Muscle of arm (tissue), 1 donor: ENCODE measurements at regions not wholly inside any gene's neighbourhood (a gene's known extent, or its start where the extent isn't known, plus 50 kb on each side); places are given as distances from the start of the nearest gene placed in this dataset.

Experiments used
- DNase-seq: peaks from one replicate; pipeline ENCODE4 v3.0.0-alpha.2; 2013

DNA sequence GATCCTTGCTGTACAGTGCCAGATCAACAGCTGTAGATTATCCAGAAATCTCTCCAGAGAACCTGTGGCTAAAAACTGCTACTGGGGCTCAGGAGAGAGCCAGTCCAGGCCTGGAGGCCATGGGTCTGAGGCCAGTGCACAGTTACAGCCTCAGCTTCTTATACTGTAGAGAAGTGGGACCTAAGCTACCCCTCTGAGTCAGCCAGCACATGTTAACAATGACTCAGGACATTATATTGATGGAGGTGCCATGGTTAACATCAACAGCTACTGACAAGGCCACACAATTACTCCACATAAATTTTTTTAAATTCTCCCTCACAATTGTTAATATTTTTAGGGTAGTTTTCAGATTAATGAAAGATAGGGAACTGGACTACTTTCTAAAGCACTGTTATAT, 138.5 kb downstream of the RBM26 start:
- DNase-seq: no peak

DNA sequence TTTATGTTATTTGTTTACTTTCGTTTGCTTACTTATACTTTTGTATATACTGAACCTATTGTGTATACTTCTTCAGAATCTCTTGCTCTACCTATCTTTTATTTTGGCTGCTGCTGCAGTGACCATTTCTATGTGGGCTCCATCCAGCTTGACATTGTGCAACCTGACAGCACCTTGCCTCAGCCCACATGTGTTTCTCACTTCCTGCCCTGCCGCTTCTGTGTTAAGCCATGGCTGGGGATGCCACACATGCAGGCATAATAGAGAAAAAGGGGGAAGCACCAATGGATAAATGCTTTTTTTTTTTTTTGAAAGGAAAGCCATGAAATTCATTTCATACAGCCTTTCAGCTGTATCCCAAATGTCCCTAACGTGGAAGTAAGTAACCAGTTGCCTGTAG, 147.6 kb downstream of the RBM26 start:
- DNase-seq: no peak

DNA sequence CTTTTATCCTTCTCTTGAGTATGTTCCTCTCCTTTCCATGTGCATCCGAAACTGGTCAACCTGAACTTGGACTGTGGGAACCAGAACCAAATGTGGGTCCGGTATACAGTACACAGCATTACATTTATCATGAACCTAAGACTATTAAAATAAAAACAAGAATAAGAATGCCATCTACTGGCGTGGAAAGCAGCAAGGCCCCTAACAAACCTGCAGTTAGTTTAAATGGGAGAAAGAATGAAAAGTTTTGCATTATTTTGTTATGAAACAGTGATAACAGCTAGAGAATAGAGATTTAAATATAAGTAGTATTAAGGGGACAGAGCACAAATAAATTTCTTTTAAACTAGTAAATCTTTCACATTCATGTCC, 159.5 kb downstream of the RBM26 start:
- DNase-seq: no peak

DNA sequence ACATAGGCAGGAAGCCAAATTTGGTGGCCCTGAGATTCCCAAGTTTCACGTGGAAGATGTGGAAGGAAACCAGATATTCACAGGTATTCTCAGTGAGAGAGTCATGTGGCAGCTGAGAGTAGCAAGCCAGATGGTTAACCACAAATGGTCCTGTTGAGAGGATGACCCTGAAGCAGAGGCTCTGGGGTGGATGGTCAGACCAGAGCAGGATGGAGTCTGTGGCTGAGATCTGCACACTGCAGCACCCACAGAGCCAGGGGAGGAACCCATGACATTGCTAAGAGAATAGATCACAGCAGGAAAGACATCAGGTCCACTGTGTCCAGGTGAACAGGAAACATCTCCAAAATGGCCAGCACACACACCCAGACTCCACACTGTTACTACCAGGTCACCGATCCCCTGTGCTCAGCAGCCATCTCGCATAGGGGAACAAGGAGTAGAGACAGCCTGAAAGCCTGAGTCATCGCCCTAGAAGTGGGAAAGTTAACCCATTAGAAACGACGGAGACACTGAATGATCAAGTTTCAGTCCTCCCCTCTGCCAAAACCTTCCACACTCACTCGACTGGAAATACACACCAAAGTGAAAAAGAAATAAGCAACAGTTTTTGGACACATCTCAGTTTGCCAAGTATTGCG, 160.0 kb downstream of the RBM26 start:
- DNase-seq: no peak

DNA sequence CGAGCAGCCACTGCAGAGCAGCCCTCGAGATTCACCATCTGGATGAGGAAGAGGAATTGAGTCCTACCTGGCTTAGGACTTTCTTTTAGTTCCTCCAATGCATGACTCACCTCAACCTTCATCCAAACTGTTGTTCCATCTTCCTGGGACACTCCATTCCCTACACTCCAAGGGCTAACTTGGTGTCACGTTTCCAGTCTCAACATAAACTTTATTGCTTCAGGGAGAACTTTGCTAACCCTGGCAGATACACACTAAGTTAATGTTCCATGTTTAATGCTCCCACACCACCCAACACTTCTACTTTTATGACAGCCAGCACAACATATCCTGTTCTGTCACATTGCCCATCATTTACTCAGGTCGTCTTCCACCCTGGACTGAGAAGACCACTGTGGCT, 164.4 kb downstream of the RBM26 start:
- DNase-seq: no peak

DNA sequence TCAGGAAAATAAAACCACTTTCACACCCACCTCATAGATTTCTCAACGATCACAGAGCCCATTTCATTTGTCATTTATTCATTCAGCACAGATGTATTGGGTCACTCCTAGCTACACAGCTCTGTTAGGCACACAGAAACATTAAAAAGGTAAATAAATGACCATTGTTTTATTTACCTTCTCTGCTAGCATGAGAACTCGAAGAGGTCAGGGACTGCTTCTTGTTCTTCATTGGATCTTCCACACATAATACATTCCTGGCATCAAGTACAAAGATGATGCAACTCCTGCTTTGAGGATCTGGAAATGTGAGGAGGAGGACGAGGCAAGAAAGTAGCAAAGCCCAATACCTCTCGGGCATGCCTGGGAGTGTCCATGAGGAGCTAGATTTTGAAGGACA, 168.1 kb downstream of the RBM26 start:
- DNase-seq: no peak

DNA sequence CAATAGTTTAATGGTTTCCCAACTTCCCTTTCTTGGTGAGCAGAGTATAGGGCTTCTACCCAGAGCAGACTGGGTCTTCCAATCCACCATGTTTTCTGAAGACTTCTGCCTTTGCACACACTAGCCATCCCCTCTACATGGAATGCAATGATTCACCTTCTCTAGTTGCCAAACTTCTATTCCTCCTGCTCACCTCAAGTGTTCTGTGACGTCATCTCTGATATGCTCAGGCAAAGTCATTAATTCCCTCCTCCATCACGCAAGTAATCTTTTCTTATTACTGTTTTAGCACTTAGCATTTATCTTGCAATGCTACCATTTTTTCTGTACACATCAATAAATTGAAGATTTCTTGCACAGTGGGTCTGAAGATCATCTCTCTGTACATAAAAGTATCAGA, 174.2 kb downstream of the RBM26 start:
- no peak for DNase-seq

DNA sequence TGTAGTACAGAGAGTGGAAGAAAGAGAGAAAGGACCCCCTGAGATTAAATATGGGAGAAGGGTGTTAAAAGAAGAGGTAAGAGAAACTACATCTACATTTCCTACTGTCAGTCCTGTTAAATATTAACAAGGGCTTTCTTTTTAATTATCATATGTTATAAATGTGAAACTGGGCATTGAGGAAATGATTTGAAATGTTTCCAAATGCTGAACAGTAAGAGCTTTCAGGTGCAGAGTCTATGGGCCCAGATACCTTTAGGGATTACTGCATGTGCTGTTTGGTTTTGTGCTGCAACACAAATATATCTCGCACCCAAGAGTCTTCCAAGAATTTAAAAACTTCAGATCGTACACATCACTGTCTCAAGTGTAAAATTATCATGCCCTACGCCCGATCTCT, 176.3 kb downstream of the RBM26 start:
- no peak for DNase-seq

DNA sequence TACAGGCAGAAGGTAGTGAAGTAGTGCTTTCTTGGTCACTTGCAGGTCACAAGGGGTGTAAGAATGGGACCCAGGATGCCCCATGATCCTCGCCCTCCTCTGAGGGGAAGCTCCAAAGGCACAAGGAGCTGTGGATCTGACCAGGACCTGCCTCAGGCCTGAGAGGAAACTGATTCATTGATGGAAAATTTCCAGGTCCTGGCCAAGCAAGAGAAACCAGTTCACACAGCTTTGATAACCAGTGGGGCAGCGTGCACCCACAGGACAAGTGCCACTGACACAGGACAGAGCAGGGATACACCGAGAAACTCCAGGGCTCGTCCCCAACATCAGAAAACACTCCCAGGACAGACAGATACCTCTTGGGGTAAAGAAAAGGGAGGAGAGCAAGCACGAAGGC, 177.1 kb downstream of the RBM26 start:
- no peak for DNase-seq

DNA sequence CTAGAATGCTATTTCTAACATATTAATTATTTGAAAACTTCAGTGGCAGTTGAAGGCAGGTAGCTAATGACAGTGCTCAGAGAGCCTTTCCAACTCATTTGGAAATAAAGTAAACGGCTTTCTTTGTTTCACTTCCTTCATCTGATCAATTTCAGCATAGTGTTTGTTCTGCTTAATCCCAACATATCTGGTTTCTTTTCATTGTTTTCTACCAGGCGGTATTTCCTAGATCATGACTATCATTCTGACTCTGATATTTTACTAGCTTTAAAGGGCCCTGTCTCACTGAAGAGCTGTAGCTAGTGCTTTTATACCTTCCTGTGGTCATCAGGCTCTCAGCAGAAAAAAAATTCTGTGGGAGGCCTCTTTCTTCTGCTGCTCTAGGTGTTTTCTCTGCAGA, 178.6 kb downstream of the RBM26 start:
- DNase-seq: no peak

DNA sequence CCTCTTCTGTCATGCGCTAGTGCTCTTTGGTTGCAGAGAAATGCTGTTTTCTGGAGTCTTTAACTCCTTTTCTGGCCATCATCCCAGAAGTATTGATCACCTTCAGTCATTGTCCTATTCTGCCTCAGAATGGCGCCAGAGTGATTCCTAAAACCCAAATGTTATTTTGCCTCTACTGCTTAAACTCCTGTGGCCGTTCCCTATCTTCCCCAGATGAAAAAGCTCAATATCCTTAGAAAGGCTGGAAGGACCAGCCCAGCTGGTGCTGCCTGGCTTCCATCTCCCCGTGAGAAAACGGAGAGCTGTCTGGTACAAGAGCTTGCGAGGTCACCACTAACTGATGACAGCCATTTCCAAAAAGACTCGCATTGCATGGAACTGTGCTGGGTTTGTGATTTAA, 179.1 kb downstream of the RBM26 start:
- no peak for DNase-seq

DNA sequence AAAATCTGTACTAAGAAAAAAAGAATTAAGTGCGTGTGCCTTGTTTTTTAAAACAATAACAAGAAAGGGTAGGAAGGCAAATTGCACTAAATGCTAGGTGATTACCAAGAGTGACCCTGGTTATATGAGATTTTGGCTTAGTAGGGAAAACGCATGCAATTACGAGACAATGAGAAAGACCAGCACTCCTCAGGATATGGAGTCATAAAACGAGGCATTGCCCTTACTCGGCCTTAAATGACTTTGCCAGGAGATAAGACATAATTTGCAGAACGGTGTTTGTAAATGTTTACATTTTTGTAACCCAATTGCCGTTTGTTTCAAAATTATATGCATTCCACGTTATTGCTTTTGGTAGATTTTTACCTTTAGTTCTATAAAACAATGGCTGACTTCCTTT, 179.8 kb downstream of the RBM26 start:
- DNase-seq: no peak

DNA sequence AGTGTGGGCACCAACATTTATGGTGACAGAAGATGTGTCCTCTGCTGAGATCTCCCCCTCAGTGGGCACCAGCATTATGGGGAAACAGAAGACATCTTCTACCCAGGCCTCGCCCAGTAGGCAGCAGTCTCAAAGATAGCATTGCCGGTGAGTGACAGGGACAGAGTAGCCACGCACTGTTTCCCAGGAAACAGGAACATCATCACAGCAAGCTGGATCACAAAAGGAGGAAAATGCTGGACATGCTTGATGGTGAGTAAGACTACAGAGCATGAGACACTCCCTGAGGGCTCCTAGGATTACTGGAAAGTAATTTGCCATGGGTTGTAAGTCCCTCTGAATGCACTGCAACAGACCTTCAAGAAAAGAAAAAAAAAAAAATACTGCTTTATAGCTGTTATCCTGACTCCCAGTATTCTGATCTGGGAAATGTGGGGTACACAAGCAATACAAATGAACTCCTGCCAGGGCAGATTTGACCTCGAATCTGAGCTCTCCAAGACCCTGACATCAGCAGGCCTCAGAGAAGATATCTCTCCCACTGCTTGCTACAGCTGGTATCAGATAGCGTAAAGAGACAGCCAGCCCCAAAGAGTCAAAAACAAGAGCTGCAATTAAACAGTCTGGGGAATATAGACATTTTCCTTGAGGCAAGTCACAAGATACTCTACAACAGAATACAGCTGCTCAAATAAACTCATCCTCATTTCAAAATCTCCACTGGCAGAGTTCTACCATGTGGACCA, 180.4 kb downstream of the RBM26 start:
- no peak for DNase-seq

DNA sequence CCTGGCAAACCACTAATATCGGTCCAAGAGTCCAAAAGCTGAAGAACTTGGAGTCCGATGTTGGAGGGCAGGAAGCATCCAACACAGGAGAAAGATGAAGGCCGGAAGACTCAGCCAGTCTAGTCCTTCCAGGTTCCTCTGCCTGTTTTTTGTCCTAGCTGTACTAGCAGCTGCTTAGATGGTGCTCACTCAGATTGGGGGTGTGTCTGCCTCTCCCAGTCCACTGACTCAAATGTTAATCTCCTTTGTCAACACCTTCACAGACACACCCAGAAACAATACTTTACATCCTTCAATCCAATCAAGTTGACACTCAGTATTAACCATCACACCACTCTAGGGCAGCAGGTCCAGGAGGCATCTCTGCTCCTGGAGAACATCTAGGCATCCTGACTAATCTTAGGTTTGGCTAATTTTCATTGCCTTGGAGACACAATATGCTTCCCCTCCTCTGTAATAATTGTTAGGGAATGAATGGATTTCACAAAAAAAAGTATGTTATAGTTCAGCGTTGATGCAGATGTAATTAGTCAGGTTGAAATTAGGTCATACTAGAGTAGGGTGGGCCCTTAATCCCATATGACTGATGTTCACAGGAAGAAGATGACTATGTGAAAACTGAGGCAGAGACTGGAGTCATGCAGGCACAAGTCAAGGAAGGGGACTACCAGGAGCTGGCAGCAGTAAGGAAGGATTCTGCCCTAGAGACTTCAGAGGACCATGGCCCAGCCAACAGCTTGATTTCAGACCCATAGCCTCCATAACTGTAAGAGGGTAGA, 183.4 kb downstream of the RBM26 start:
- DNase-seq: no peak

DNA sequence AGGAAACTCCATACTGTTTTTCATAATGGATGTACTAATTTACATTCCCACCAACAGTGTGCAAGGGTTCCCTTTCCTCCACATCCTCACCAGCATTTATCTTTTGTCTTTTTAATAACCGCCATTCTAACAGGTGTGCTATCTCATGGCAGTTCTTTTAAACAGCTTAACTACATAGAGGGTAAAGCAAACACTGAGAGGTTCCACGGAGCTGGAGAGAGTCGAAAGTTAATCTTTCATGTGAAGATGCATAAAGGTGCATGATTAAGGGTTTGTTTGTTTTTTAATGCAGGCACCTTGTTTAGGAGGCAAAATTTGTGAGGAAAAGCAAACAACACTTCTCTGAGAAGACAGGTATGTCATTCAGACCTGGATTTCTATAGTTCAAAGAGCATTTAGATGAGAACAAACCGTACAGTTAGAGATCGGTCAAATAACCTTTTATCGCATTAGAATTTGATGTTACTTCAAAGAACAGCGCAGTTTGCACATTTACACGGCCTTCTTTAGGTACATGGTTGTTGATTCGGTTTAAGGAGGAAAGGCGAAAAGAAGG, 193.9 kb downstream of the RBM26 start:
- no peak for DNase-seq

DNA sequence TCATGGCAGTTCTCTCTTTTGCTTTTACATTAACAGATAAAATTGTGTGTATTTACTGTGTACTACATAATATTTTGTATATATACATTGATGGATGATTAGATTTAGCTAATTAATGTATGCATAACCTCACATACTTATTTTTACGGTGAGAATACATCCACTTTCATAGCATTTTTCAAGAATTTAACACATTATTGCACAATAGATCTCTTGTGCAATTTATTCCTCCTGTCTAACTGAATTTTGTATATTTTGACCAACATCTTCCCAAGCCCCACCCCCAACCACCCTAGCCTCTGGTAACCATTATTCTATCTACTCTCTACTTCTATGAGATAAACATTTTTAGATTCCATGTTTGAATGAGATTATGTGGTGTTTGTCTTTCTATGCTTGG, 194.7 kb downstream of the RBM26 start:
- no peak for DNase-seq

DNA sequence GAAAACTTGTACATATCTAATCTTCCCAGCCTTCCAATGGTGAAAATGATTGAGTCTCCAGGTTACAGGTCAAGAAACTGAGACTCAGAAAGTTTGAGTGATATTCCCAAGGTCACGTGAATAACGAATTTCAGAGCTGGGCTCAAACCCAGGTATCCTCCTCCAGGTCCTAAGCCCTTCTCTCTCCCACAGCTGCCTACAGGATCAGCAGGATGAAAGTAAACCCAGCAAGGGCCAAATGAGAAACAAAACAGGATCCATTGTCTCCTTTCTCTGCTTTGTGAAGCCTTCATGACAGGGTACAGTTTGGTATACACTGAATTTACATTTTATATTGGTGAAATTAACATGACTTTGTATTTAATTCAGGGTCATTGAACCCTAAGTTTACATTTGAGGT, 208.1 kb downstream of the RBM26 start:
- DNase-seq: no peak

DNA sequence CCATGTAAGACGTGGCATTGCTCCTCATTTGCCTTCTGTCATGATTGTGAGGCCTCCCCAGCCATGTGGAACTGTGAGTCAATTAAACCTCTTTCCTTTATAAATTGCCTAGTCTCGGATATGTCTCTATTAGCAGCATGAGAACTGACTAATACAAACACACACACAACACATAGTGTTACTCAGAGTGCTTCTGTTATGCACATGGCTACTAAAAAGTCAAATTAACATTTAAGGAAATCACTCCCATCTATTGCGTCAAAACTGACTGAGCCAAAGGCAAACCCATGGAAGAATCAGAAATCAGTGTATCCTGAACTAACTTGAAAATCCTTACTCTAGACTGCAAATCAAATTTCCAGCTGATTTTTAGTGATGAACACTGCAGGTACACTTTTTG, 209.2 kb downstream of the RBM26 start:
- no peak for DNase-seq

DNA sequence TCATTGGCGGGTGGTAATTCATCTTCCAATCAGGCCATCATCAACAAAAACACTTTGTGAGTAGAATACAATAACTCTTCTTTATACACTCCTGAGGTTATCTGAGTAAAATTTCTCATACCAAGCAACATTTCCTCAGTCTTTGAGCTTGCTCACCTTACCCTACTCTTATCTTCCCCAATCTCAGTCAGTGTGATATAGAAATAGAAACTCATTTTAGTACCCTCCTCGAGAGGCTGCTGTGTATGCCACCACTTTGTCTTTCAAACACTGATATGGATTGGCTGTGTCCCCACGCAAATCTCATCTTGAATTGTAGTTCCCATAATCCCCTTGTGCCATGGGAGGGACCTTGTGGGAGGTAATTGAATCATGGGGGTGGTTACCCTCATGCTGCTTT, 209.7 kb downstream of the RBM26 start:
- no peak for DNase-seq

DNA sequence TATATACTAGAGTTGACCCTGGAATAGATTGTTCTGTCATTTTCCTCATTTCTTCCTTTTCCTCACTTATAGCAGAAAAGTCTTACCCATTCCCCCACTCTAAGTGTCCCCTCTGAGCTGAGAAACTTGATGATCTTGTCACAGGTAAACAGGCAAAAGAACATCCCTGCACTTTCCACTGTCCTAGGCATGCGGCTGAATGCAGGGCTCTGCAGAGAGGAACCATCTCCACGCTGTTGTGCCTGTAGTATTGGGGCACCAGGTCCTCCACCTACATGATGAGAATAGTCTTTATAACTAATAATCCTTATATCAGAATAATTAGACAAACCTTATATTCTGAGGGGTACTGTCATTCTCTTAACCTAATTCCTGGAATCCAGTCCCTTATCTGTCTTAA, 211.3 kb downstream of the RBM26 start:
- DNase-seq: no peak

DNA sequence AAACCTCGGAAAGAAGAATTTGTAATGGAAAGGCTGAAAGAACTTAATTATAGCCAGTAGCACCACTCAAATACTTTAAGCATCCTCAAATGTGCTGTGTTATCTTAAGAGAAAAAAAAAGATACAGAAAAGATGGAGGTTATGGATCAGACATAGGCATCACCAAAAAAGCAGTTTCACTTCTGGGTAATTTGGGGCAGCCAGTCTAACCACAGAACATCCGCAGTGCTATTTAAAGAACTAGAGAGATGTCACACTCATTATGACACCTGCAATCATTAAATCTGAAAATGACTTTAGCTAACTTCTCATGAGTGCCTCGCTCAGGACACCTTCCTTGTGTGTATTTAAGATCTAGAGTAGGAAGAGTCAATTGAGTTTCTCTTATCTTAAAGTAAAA, 211.8 kb downstream of the RBM26 start:
- DNase-seq: no peak

DNA sequence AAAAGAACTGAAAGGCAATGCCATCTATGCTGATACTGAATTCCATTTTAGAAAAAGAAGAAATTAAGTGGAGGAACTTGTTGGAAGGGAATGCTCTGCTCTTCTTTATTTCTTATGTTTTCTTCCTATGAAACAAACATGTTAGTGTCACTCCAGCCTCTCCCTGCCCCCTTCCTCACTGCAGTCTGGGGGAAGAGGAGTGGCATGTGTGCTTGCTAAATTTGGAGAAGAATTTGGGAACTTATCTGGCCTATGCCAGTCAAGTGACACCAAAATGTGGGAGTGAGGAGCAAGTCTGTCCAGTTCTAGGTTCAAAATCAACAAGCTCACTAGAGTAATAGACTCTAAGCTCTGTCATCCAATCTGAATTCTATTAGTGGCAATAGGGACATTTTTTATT, 214.6 kb downstream of the RBM26 start:
- no peak for DNase-seq

DNA sequence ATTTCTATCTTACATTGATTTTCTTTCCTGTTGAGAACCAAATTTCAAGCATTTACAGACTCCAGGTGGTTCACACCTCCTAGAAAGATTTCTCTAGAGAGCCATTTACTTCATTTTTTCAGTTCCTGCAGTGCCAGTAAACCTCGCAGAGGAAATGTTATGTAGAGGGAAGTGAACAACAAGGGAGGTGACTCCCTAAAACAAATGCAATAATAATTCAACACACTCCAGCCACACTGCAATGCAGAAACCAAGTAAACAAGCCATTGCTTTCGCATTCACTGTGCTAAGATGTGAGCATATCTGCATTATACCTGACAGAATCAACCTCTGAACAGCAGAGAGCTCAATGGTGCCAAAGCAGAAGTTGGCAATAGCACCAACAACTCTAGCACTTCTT, 215.1 kb downstream of the RBM26 start:
- DNase-seq: no peak
